Upper lobe of left lung (tissue), 6 donors: ENCODE measurements at regions not wholly inside any gene's neighbourhood (a gene's known extent, or its start where the extent isn't known, plus 50 kb on each side); places are given as distances from the start of the nearest gene placed in this dataset.

Source experiments
- ATAC-seq, 2 donors: fragments of 200-7000 bp; cut with Tn5 transposase; one replicate each; pipeline ENCODE4 v1.9.1; 2022; ENCODE audit warnings: mild to moderate bottlenecking in 2 of 2, moderate library complexity in 2 of 2; ENCODE audit not compliant: low FRiP score in 2 of 2
- DNase-seq, 2 donors: peaks; one replicate each; pipeline ENCODE4 v3.0.0-alpha.2; 2019 to 2020
- H3K27ac ChIP-seq, 4 donors: fragments of 200-600 bp; sonication (generic); one replicate each; pipeline ENCODE4 v1.5.1; 2016 to 2019
- H3K27me3 ChIP-seq, 4 donors: fragments of 200-600 bp; sonication (generic); one replicate each; pipeline ENCODE4 v1.5.1; 2017 to 2019
- H3K36me3 ChIP-seq, 4 donors: fragments of 200-600 bp; sonication (generic); one replicate each; pipeline ENCODE4 v1.5.1; 2016 to 2019
- H3K4me1 ChIP-seq, 4 donors: fragments of 200-600 bp; sonication (generic); one replicate each; pipeline ENCODE4 v1.5.1; 2018 to 2019
- H3K4me3 ChIP-seq, 4 donors: fragments of 200-600 bp; sonication (generic); one replicate each; pipeline ENCODE4 v1.5.1; 2017 to 2019; ENCODE audit warnings: mild to moderate bottlenecking in 2 of 4, moderate library complexity in 1 of 4
- H3K9me3 ChIP-seq, 4 donors: fragments of 200-600 bp; sonication (generic); one replicate each; pipeline ENCODE4 v1.5.1; 2018 to 2019
- CTCF ChIP-seq, 6 experiments: fragments of 450-650 bp in 4 of 6; fragments of 200-600 bp in 2 of 6; sonication (generic) in 2 of 6; IDR thresholded peaks; one replicate each; pipeline ENCODE4 v1.5.1; 2016 to 2019; ENCODE audit warnings: antibody characterized with exemption in 6 of 6
- EP300 ChIP-seq, 4 donors: sonication (generic); formaldehyde crosslinking; IDR thresholded peaks; one replicate each; pipeline ENCODE4 v1.5.1; 2017; ENCODE audit warnings: antibody characterized with exemption in 4 of 4, control low read depth in 2 of 4
- POLR2A ChIP-seq, 4 donors: fragments of 450-650 bp; IDR thresholded peaks; one replicate each; pipeline ENCODE4 v1.5.1; 2016 to 2017; ENCODE audit warnings: antibody characterized with exemption in 4 of 4, mild to moderate bottlenecking in 2 of 4
- POLR2AphosphoS5 ChIP-seq, 2 donors: sonication (generic); formaldehyde crosslinking; IDR thresholded peaks; one replicate each; pipeline ENCODE4 v1.5.1; 2017; ENCODE audit warnings: antibody characterized with exemption in 2 of 2
- WGBS, 2 donors: methylation state at CpG; one replicate each; pipeline ENCODE4 v1.1.5; 2017 to 2018; 5-methylcytosine and 5-hydroxymethylcytosine counted together
- donor health status: DM: no; HTN: no; CAD: no; lungs with moderate emphysema.
- donor health status: DM: no; HTN: yes; CAD: no; lungs with severe emphysema.

GRCh38 chr7:115113131-115113530 lies 191.2 kb downstream of the MDFIC start:
- DNase-seq (no peak), ATAC-seq (no peak)
- Histone ChIP-seq H3K9me3 (no peaks in the 10 kb centered on the region), H3K4me1 (no peaks in the 10 kb centered on the region), H3K36me3 (no peaks in the 10 kb centered on the region), H3K4me3 (no peak overlapping the region), H3K27ac (no peak overlapping the region), H3K27me3 (no peaks in the 10 kb centered on the region)
- TF ChIP-seq CTCF (IDR thresholded peaks at IDR 0.05) = no peak
- no peak for TF ChIP-seq POLR2A (IDR thresholded peaks at IDR 0.05)
- no peak for TF ChIP-seq POLR2AphosphoS5 (IDR thresholded peaks at IDR 0.05)
- TF ChIP-seq EP300 (IDR thresholded peaks at IDR 0.05) = no peak
- 94 to 95% methylated on average over 3 of the region's 3 CpGs for WGBS, 2 donors

- Histone ChIP-seq H3K4me1 (no peaks in the 10 kb centered on the region), H3K27ac (no peak overlapping the region), H3K4me3 (no peak overlapping the region), H3K27me3 (no peaks in the 10 kb centered on the region), H3K36me3 (no peaks in the 10 kb centered on the region), H3K9me3 (no peaks in the 10 kb centered on the region)
- TF ChIP-seq CTCF (IDR thresholded peaks at IDR 0.05) = no peak
- no peak for TF ChIP-seq POLR2AphosphoS5 (IDR thresholded peaks at IDR 0.05)
- no peak for TF ChIP-seq EP300 (IDR thresholded peaks at IDR 0.05)
- TF ChIP-seq POLR2A (IDR thresholded peaks at IDR 0.05) = no peak
- WGBS, 2 donors = 39 to 48% methylated on average over 1 of the region's 1 CpG
- no peak for ATAC-seq
- DNase-seq = no peak
Observed at GRCh38 chr7:115110523-115110922, 188.6 kb downstream of the MDFIC start.

GRCh38 chr7:115106316-115106715 lies 184.4 kb downstream of the MDFIC start:
- no peak for DNase-seq
- Histone ChIP-seq H3K9me3 (no peaks in the 10 kb centered on the region), H3K27ac (no peak overlapping the region), H3K4me3 (no peak overlapping the region), H3K27me3 (no peaks in the 10 kb centered on the region), H3K4me1 (no peaks in the 10 kb centered on the region), H3K36me3 (no peaks in the 10 kb centered on the region)
- WGBS, 2 donors = 84 to 96% methylated on average over 3 of the region's 3 CpGs
- TF ChIP-seq POLR2AphosphoS5 (IDR thresholded peaks at IDR 0.05) = no peak
- no peak for TF ChIP-seq POLR2A (IDR thresholded peaks at IDR 0.05)
- no peak for TF ChIP-seq CTCF (IDR thresholded peaks at IDR 0.05)
- no peak for TF ChIP-seq EP300 (IDR thresholded peaks at IDR 0.05)
- ATAC-seq = no peak

GRCh38 chr7:115102738-115103137 lies 180.8 kb downstream of the MDFIC start:
- DNase-seq (no peak), ATAC-seq (no peak)
- Histone ChIP-seq H3K9me3 (no peaks in the 10 kb centered on the region), H3K4me1 (no peaks in the 10 kb centered on the region), H3K27me3 (no peaks in the 10 kb centered on the region), H3K4me3 (no peak overlapping the region), H3K27ac (no peak overlapping the region), H3K36me3 (no peaks in the 10 kb centered on the region)
- 91% methylated on average over 2 of the region's 2 CpGs for WGBS, 2 donors
- TF ChIP-seq POLR2AphosphoS5 (IDR thresholded peaks at IDR 0.05) (no peak), POLR2A (IDR thresholded peaks at IDR 0.05) (no peak)

- Histone ChIP-seq H3K9me3 (no peaks in the 10 kb centered on the region), H3K4me3 (no peak overlapping the region), H3K27me3 (no peaks in the 10 kb centered on the region), H3K27ac (no peak overlapping the region), H3K36me3 (no peaks in the 10 kb centered on the region), H3K4me1 (no peaks in the 10 kb centered on the region)
- ATAC-seq (no peak), DNase-seq (no peak)
- TF ChIP-seq EP300 (IDR thresholded peaks at IDR 0.05) = no peak
- TF ChIP-seq CTCF (IDR thresholded peaks at IDR 0.05) = no peak
- no peak for TF ChIP-seq POLR2AphosphoS5 (IDR thresholded peaks at IDR 0.05)
- no peak for TF ChIP-seq POLR2A (IDR thresholded peaks at IDR 0.05)
Observed at GRCh38 chr7:115101199-115101598, 179.3 kb downstream of the MDFIC start.
